Putamen (tissue), 1 donor: ENCODE measurements at regions not wholly inside any gene's neighbourhood (a gene's known extent, or its start where the extent isn't known, plus 50 kb on each side); places are given as distances from the start of the nearest gene placed in this dataset.
A peak's percentile ranks its signal among the peaks of the same experiment; 100 is the strongest.
"Not testable (repeated sequence)": the region's sequence is repeated elsewhere in the genome, so short reads cannot be mapped to it uniquely, and the experiment has no call there.

ENCODE experiments used
- DNase-seq: peaks from one replicate; pipeline ENCODE4 v3.0.0-alpha.2; 2016; ENCODE audit warnings: low spot score

- DNase-seq = not testable (repeated sequence)
Observed at GRCh38 chr2:111579500-111580134, 304.4 kb downstream of the ANAPC1 start.

- DNase-seq = not testable (repeated sequence)
Observed at GRCh38 chr2:111580616-111581015, 303.4 kb downstream of the ANAPC1 start.

DNA sequence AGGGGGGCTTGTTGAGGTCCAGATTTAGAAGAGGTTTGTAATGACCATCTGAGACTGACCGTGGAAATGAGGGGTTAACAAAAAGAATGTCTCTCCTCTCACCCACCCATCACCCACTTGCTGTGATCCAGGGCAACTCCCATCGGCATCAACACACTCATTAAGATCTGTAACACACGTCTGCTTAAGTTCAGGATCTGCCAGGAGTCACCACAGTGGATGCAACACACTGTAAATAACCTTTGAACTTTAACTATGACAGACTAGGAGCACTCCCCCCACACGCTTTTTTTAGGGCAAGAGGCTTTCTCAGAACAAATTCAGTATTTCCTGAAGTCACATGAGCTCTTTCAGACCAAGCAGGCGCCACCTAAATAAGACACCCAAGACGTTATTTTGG, 301.9 kb downstream of the ANAPC1 start:
- DNase-seq = not testable (repeated sequence)

GRCh38 chr2:111583480-111583879, 300.5 kb downstream of the ANAPC1 start:
- DNase-seq = not testable (repeated sequence)

DNA sequence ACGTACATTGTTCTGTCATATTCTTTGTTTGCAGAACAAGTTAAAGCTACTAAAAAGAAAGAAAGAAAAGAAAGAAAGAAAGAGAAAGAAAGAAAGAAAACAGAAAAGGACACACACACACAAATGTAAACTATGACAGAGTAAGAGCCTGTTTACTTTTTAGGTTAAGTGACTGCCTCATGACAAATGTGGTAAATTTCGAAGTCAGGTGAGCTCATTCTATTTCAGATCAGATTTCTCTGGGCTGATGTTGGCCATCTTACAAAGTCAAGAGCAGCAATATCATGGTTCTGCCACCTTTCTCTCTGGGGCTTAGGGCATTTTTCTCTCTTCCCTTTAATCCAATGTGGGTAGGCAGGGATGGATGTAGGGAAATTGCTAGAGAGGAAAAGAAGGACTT, 299.5 kb downstream of the ANAPC1 start:
- DNase-seq = not testable (repeated sequence)

DNA sequence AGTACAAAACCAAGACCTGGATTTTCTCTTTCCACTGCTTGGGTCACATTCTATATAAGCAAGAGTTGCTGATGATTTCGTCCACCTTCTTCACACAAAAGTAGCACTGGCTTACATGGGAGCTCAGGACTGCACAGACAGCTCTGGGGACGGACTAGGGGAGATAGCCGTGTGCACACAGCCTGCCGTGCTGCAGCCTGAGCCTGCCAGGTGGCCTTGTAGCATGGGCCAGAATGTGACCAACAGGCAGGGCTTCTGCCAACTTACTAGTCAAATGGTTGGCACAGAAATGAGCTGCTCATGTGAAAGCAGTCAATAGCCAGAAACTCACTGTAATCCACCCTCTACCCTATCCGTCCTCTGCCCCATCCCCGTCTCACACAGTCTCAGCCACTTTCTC, 299.0 kb downstream of the ANAPC1 start:
- not testable (repeated sequence) for DNase-seq

DNA sequence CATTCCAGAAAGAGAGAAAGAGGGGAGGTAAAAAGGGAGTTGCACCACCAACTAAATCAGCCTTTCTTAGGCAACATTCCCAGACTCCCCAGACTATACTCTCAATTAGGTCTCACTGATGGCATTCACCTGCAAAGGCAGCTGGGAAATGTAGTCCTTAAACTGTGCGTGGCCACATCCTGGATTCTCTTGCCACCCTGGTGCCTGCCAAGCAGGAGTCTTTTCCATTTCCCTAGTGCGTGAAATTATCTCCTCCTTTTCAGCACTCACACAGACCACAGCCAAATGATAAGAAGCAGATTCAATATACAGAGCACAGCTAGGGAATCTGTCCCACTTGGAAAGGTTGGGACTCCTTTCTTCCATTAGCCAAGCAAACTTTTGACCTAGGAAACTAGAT, 298.0 kb downstream of the ANAPC1 start:
- not testable (repeated sequence) for DNase-seq

- not testable (repeated sequence) for DNase-seq
Observed at GRCh38 chr2:111595072-111595471, 288.9 kb downstream of the ANAPC1 start.

DNA sequence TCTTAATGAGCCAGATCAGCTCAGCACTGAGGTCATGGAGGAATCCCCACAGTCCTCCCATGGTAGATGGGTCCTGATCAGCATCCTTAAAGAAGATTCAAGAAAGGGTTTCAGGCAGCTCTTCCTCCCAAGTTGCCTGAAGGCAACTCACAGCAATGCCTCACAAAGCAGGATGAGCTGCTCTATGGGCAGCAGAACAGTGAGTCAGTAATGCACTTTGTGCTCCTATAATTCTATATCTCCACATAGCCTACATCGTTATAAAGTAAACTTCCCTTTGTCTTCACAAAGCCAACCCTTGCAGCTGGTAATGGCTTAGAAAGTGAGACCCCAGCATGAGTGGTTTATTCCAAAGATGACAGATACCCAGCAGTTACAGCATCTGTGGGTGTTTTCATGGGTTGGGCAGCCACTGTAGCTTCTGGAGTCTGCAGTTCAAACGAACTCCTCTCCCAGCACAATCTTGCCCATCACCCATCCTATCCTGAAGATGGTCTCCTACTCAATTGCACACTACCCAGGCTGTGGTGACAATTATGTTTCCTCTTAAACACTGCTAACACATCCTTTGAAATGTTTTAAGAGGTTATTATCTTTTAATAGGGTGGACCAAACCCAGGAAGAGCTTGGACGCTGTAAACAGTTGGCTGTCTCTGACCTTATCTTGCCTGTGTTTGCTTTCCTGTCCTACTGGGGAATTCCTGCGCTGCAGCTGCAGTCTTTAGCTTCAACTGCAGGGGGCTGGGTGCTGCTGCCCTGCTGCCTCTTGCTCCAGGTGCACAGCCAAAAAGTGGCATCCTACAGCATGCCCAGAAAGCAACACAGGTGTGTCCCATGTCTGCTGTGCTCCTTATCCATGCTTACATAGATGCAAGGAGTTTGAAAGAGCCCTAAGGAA, 286.9 kb downstream of the ANAPC1 start:
- DNase-seq = not testable (repeated sequence)

- DNase-seq = not testable (repeated sequence)
Observed at GRCh38 chr2:111598944-111599343, 285.0 kb downstream of the ANAPC1 start.

DNA sequence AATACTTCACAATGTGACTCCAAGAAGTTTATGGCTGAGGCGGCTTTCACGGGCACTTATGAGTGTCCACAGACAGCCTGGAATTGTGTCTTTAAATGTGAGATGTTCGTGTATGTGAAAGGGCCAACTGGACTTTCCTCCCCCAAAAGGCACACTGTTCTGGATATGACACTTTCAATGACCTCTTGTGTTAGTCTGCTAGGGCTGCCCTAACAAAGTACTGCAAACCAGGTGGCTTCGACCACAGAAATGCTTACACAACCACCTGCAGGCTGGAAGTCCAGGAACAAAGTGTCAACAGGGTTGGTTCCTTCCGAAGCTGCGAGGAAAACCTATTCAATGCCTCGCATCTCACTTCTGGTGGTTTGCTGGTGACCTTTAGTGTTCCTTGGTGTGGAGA, 281.7 kb downstream of the ANAPC1 start:
- DNase-seq = not testable (repeated sequence)

DNA sequence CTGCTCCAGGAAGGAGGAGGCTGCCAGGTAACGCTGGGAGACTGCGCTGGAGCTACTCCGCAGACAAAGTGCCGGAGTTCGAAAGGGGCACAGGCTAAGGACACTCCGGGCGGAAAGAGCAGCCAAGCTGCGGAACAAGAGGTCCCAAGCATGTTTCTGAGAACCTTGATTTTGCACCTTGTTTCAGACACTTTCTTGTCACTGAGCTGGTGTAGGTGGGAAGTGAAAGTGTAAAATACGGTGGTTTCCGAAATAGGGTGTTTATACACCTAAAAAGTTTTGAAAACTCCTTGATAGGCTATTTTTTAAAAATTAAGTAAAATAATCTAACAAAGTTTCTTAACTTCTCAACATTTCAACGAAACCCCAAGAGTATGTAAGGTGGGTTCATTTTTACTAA, 278.2 kb downstream of the ANAPC1 start:
- not testable (repeated sequence) for DNase-seq

GRCh38 chr2:111606632-111607031, 277.4 kb downstream of the ANAPC1 start:
- DNase-seq = not testable (repeated sequence)

DNA sequence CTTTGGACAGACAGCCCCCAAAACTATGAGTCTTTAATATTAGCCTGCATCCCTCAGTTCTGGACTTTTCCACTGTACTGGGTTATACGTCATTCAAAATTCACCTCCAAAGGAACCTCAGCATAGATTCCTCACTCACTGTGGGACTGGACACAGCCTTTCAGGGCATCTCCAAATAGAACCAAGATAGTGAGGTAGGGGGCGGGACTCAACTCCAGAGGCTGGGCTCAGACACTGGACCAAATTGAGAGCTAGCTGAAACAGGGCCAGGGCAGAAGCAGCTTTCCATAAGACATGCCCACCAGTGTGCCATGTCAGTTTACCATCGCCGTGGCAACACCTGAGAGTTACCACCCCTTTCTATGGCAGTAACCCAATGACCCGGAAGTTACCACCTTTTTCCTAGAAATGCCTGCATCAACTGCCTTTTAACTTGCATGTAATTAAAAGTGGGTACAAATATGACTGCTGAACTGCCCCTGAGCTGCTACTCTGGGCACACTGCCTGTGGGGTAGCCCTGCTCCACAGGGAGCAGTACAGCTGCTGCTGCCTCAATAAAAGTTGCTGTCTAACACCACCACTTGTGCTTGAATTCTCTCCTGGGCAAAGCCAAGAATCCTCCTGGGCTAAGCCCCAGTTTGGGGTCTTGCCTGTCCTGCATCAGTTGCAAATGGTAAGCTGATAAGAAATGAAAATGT, 274.7 kb downstream of the ANAPC1 start:
- DNase-seq = not testable (repeated sequence)

- DNase-seq = not testable (repeated sequence)
Observed at GRCh38 chr2:111610035-111610434, 274.0 kb downstream of the ANAPC1 start.

GRCh38 chr2:111616651-111617218, 267.3 kb downstream of the ANAPC1 start:
- DNase-seq = no peak

DNA sequence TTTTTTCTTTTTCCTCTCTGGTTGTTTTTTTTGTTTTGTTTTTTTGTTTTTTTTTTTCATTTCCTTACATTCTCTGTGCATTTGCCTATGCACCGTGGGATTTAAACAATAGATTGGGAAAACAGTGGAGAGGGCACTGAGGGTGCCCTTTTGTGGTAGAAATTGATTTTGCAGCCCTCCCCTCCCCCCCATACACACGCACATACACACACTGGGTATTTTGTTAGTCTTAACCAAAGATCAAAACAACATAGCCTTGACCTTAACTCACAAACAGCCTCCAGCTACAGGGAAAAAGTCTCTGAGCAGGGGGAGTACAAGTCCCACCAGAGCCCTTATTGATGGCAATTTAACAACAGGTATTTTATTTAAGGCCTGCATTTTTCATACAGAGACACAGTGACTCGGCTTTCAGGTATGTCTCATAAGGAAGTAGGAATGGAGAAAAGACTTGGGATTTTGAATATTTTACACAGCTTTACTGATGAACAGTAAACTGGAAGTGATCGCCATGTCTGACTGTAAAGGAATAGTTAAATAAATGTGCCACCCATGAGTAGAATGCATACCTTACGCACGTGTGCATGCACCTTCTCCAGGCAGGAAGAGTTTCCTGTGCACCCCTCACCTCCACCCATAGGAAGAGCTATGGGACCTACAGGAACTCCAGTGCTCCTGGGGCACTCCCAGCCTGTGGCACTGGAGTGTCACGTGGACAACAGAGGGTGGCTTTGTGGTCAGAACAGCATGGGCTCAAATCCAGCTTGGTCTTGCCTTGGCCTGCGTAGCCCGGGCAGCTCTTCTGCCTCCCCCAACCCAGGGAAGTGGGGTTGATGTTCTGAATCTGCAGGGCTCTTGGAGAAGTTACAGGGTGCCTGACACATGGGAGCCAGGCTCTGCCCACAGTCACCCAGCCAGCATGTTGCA, 266.4 kb downstream of the ANAPC1 start:
- peak; percentile 9 for DNase-seq

DNA sequence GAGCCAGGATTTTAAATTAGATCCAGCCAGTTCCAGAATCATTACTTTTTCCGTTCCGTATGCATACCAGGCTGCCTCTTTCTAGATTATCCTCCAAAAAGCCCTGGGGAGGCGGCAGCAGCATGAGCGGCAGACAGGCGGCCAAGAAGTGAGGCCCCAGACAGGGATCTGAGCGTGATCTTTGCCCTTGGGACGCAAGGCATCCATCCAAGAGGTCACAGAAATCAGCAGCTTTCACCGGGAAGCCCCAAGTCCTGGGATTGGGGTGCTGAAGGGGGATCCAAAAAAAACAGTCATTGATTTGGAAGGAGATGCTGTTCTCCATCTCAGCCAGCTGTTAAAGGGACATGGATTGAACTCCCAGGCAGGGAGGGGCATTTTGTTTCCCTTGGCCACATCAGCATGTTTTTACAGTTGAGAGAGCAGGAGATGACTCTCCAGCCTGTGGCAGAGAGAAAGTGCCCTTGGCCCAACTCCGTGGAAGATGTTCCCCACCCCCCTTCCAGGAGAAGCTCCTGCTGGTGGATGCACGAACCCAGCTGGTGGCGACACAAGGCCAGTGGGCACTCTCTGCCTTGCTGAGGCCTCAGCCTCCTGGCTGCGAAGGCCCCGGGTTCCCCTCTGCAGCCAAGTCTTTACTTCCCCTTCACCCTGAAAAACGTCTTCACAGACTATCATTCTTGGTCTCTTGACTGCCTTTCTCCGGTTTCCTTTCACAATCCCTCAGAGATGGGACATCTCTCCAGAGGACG, 265.6 kb downstream of the ANAPC1 start:
- no peak for DNase-seq

DNA sequence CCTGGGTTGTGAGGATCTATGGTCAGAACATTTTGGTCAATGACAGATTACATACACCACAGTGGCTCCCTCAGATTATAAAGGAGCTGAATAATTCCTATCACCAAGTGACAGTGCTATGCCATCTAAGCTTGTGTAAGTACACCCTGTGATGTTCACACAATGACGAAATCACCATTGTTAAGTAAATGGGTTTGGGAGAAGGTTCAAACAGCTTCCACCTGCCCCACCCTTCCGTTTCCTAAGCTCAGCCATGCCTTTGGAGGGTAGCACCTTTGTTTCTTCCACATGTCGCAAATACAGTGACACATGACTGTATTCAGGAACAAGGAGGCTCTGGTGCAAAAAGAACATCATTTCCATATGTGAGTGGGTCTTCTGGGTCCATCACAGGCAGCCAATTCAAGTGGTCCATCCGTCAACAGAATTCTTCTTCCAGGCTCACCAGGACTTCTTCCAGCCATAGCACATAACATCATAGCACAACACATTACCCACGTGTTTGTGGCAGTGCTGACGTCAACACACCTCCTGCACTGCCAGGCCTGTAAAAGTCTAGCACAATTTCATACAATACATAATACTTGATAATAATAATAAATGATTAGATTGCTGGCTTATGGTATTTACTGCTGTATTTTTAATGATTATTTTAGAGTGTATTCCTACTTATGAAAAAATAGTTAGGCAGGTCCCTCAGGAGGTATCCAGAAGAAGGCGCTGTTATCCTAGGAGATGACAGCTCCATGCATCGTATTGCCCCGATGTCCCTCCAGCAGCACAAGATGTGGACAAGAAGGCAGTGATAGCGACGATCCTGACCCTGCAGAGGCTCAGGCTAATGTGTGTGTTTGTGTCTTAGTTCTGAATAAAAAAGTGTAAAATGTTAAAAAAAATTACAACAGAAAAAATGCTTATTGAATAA, 264.8 kb downstream of the ANAPC1 start:
- no peak for DNase-seq
